Panc1 (cell line): ENCODE measurements at regions not wholly inside any gene's neighbourhood (a gene's known extent, or its start where the extent isn't known, plus 50 kb on each side); places are given as distances from the start of the nearest gene placed in this dataset.
A peak's percentile ranks its signal among the peaks of the same experiment; 100 is the strongest.

ENCODE experiments used
- POLR2AphosphoS5 ChIP-seq: IDR thresholded peaks from 2 replicates; pipeline ENCODE4 v1.6.1; 2012; ENCODE audit warnings: mild to moderate bottlenecking, low read depth, low read length, moderate library complexity
- SIN3A ChIP-seq: IDR thresholded peaks from 2 replicates; pipeline ENCODE4 v1.6.1; 2012; ENCODE audit warnings: low read depth, mild to moderate bottlenecking, low read length, moderate library complexity, borderline replicate concordance; ENCODE audit not compliant: insufficient read depth
- TCF7L2 ChIP-seq: IDR thresholded peaks from 2 replicates; pipeline ENCODE4 v1.6.1; 2011; ENCODE audit warnings: mild to moderate bottlenecking, low read depth, low read length, inconsistent platforms
- TF ChIP-seq, protein P1 (sequence below): fragments of 450-650 bp; IDR thresholded peaks from 2 replicates; pipeline ENCODE4 v1.5.1; 2017; ENCODE audit warnings: mild to moderate bottlenecking
- TF ChIP-seq, protein P2 (sequence below), 2 experiments: IDR thresholded peaks; 2 replicates each; pipeline ENCODE4 v1.6.1; 2011 to 2012; ENCODE audit warnings: low read depth in 2 of 2, control low read depth in 1 of 2, low read length in 1 of 2, mild to moderate bottlenecking in 1 of 2, moderate library complexity in 1 of 2; ENCODE audit not compliant: insufficient read depth in 1 of 2

- TF ChIP-seq, protein P1, sequence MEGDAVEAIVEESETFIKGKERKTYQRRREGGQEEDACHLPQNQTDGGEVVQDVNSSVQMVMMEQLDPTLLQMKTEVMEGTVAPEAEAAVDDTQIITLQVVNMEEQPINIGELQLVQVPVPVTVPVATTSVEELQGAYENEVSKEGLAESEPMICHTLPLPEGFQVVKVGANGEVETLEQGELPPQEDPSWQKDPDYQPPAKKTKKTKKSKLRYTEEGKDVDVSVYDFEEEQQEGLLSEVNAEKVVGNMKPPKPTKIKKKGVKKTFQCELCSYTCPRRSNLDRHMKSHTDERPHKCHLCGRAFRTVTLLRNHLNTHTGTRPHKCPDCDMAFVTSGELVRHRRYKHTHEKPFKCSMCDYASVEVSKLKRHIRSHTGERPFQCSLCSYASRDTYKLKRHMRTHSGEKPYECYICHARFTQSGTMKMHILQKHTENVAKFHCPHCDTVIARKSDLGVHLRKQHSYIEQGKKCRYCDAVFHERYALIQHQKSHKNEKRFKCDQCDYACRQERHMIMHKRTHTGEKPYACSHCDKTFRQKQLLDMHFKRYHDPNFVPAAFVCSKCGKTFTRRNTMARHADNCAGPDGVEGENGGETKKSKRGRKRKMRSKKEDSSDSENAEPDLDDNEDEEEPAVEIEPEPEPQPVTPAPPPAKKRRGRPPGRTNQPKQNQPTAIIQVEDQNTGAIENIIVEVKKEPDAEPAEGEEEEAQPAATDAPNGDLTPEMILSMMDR: no peak
- TF ChIP-seq SIN3A (no peak), POLR2AphosphoS5 (no peak), TCF7L2 (no peak)
- TF ChIP-seq, protein P2, sequence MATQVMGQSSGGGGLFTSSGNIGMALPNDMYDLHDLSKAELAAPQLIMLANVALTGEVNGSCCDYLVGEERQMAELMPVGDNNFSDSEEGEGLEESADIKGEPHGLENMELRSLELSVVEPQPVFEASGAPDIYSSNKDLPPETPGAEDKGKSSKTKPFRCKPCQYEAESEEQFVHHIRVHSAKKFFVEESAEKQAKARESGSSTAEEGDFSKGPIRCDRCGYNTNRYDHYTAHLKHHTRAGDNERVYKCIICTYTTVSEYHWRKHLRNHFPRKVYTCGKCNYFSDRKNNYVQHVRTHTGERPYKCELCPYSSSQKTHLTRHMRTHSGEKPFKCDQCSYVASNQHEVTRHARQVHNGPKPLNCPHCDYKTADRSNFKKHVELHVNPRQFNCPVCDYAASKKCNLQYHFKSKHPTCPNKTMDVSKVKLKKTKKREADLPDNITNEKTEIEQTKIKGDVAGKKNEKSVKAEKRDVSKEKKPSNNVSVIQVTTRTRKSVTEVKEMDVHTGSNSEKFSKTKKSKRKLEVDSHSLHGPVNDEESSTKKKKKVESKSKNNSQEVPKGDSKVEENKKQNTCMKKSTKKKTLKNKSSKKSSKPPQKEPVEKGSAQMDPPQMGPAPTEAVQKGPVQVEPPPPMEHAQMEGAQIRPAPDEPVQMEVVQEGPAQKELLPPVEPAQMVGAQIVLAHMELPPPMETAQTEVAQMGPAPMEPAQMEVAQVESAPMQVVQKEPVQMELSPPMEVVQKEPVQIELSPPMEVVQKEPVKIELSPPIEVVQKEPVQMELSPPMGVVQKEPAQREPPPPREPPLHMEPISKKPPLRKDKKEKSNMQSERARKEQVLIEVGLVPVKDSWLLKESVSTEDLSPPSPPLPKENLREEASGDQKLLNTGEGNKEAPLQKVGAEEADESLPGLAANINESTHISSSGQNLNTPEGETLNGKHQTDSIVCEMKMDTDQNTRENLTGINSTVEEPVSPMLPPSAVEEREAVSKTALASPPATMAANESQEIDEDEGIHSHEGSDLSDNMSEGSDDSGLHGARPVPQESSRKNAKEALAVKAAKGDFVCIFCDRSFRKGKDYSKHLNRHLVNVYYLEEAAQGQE (IDR thresholded peaks at IDR 0.05; ENCODE audit: insufficient read depth in 1 of 2, low read depth in 2 of 2, low read length in 1 of 2): peak in 1 of 2 experiments; percentile 62; a peak in 2 of 4 replicates
Observed at GRCh38 chr15:92809880-92810361, 90.2 kb upstream of the CHD2 start.
